ENCODE measurements at regions not wholly inside any gene's neighbourhood (a gene's known extent, or its start where the extent isn't known, plus 50 kb on each side); places are given as distances from the start of the nearest gene placed in this dataset.

DNA sequence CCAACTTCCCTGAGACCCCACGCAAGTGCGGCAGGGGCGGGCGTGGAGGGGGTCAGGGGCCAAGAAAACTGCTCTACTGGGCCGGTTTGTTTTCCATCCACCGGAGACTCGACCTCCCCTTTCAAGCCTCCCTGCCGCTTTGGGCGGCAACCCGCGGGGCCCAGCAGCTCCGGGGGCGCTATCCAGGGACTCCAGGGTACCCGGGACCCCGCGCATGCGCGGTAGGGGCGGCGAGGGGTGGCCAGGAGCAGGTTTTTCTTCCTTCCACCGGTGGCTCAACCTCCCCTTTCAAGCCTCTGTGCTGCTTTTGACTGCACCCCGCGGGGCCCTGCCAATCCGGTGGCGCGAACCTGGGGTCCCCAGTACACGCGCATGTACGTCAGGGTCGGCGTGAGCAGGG is 323.5 kb downstream of the ALG10 start:
- TF ChIP-seq, protein P1, sequence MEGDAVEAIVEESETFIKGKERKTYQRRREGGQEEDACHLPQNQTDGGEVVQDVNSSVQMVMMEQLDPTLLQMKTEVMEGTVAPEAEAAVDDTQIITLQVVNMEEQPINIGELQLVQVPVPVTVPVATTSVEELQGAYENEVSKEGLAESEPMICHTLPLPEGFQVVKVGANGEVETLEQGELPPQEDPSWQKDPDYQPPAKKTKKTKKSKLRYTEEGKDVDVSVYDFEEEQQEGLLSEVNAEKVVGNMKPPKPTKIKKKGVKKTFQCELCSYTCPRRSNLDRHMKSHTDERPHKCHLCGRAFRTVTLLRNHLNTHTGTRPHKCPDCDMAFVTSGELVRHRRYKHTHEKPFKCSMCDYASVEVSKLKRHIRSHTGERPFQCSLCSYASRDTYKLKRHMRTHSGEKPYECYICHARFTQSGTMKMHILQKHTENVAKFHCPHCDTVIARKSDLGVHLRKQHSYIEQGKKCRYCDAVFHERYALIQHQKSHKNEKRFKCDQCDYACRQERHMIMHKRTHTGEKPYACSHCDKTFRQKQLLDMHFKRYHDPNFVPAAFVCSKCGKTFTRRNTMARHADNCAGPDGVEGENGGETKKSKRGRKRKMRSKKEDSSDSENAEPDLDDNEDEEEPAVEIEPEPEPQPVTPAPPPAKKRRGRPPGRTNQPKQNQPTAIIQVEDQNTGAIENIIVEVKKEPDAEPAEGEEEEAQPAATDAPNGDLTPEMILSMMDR (conservative IDR thresholded peaks at IDR 0.05) = no peak
- TF ChIP-seq EZH2 (IDR thresholded peaks at IDR 0.05; ENCODE audit: low read depth) = no peak
